ENCODE measurements at regions not wholly inside any gene's neighbourhood (a gene's known extent, or its start where the extent isn't known, plus 50 kb on each side); places are given as distances from the start of the nearest gene placed in this dataset.

- TF ChIP-seq NCOA4 (IDR thresholded peaks at IDR 0.05; ENCODE audit: partially characterized antibody): no peak
- no peak for TF ChIP-seq ZNF699 (CRISPR knock-in tag; IDR thresholded peaks at IDR 0.05; ENCODE audit: insufficient replicate concordance)
- peak; percentile 91 for TF ChIP-seq DPF2 (IDR thresholded peaks at IDR 0.05)
- no peak for TF ChIP-seq NKRF (IDR thresholded peaks at IDR 0.05; ENCODE audit: borderline replicate concordance)
- no peak for TF ChIP-seq ZNF57 (CRISPR knock-in tag; IDR thresholded peaks at IDR 0.05)
- no peak for TF ChIP-seq KDM5B (IDR thresholded peaks at IDR 0.05; ENCODE audit: insufficient replicate concordance, low read depth, low read length)
- TF ChIP-seq CCAR2 (IDR thresholded peaks at IDR 0.05; ENCODE audit: low read depth, low read length): no peak
- TF ChIP-seq RFX5 (IDR thresholded peaks at IDR 0.05; ENCODE audit: low read depth, low read length): no peak
- no peak for TF ChIP-seq MEF2A (IDR thresholded peaks at IDR 0.05; ENCODE audit: control insufficient read depth, low read depth, low read length)
- TF ChIP-seq CHAMP1 (IDR thresholded peaks at IDR 0.05): peak; percentile 83
- no peak for TF ChIP-seq YY1 (IDR thresholded peaks at IDR 0.05; ENCODE audit: borderline replicate concordance in 1 of 3, control insufficient read depth in 1 of 3, extremely low read depth in 1 of 3, insufficient read depth in 3 of 3, insufficient read length in 1 of 3, insufficient replicate concordance in 2 of 3, low read depth in 1 of 3, low read length in 2 of 3)
- no peak for TF ChIP-seq ZNF780A (CRISPR knock-in tag; IDR thresholded peaks at IDR 0.05)
- peak; percentile 22 to 25; a peak in 2 of 4 replicates for TF ChIP-seq HDAC1 (IDR thresholded peaks at IDR 0.05)
- TF ChIP-seq NCOA1 (IDR thresholded peaks at IDR 0.05; ENCODE audit: low read depth): 0 out of 2 replicates have a peak, but pooled peaks have one; percentile 21
- TF ChIP-seq NCOR1 (IDR thresholded peaks at IDR 0.05): peak; percentile 61
- no peak for TF ChIP-seq NRF1 (conservative IDR thresholded peaks at IDR 0.05 in 1 of 2, IDR thresholded peaks at IDR 0.05 in 1 of 2)
- no peak for TF ChIP-seq ZNF143 (CRISPR knock-in tag; IDR thresholded peaks at IDR 0.05)
- TF ChIP-seq ZNF785 (CRISPR knock-in tag; IDR thresholded peaks at IDR 0.05): no peak
- no peak for TF ChIP-seq CAMTA2 (CRISPR knock-in tag; conservative IDR thresholded peaks at IDR 0.05)
- TF ChIP-seq SOX6 (IDR thresholded peaks at IDR 0.05): 0 out of 2 replicates have a peak, but pooled peaks have one; percentile 25
- TF ChIP-seq ILK (tag; IDR thresholded peaks at IDR 0.05; ENCODE audit: borderline replicate concordance, low read depth): no peak
- peak; percentile 75 for TF ChIP-seq TEAD4 (IDR thresholded peaks at IDR 0.05; ENCODE audit: low read length)
- no peak for TF ChIP-seq TEAD4 (CRISPR knock-in tag; IDR thresholded peaks at IDR 0.05; ENCODE audit: borderline replicate concordance)
- 0 out of 2 replicates have a peak, but pooled peaks have one; percentile 43 for TF ChIP-seq HDAC2 (IDR thresholded peaks at IDR 0.05)
- no peak for TF ChIP-seq PATZ1 (CRISPR knock-in tag; IDR thresholded peaks at IDR 0.05; ENCODE audit: borderline replicate concordance)
These were observed 75.2 kb upstream of the CITED2 start (continued) for GRCh38 chr6:139449611-139450000.

Data from K562 (cell line).